WERI-Rb-1 (cell line): ENCODE measurements at regions not wholly inside any gene's neighbourhood (a gene's known extent, or its start where the extent isn't known, plus 50 kb on each side); places are given as distances from the start of the nearest gene placed in this dataset.
"Not testable (repeated sequence)": the region's sequence is repeated elsewhere in the genome, so short reads cannot be mapped to it uniquely, and the experiment has no call there.

Experiments
- DNase-seq: peaks from one replicate; pipeline ENCODE4 v3.0.0-alpha.2; 2020
- H3K27ac ChIP-seq: fragments of 250-450 bp; sonication (Bioruptor Pico); 2 replicates; pipeline ENCODE4 v1.5.1; 2020; ENCODE audit warnings: mild to moderate bottlenecking, moderate library complexity
- H3K27me3 ChIP-seq: fragments of 250-450 bp; sonication (Bioruptor Pico); 2 replicates; pipeline ENCODE4 v1.5.1; 2021; ENCODE audit warnings: mild to moderate bottlenecking, low read depth, moderate library complexity; ENCODE audit not compliant: insufficient read depth, severe bottlenecking
- H3K36me3 ChIP-seq: fragments of 250-450 bp; sonication (Bioruptor Pico); 2 replicates; pipeline ENCODE4 v1.5.1; 2020; ENCODE audit warnings: mild to moderate bottlenecking, moderate library complexity
- H3K4me3 ChIP-seq: 2 replicates; pipeline ENCODE4 v1.5.1; 2011; ENCODE audit warnings: low read depth, mild to moderate bottlenecking, control low read depth, low read length
- H3K9me3 ChIP-seq: fragments of 250-450 bp; sonication (Bioruptor Pico); 2 replicates; pipeline ENCODE4 v1.5.1; 2021; ENCODE audit warnings: mild to moderate bottlenecking, moderate library complexity; ENCODE audit not compliant: severe bottlenecking
- TF ChIP-seq, protein P1 (sequence below): IDR thresholded peaks from 2 replicates; pipeline ENCODE4 v1.5.1; 2011; ENCODE audit warnings: low read depth, mild to moderate bottlenecking, control low read depth, inconsistent platforms, low read length

GRCh38 chr16:87048730-87049115, 268.5 kb downstream of the C16orf95 start:
- TF ChIP-seq, protein P1, sequence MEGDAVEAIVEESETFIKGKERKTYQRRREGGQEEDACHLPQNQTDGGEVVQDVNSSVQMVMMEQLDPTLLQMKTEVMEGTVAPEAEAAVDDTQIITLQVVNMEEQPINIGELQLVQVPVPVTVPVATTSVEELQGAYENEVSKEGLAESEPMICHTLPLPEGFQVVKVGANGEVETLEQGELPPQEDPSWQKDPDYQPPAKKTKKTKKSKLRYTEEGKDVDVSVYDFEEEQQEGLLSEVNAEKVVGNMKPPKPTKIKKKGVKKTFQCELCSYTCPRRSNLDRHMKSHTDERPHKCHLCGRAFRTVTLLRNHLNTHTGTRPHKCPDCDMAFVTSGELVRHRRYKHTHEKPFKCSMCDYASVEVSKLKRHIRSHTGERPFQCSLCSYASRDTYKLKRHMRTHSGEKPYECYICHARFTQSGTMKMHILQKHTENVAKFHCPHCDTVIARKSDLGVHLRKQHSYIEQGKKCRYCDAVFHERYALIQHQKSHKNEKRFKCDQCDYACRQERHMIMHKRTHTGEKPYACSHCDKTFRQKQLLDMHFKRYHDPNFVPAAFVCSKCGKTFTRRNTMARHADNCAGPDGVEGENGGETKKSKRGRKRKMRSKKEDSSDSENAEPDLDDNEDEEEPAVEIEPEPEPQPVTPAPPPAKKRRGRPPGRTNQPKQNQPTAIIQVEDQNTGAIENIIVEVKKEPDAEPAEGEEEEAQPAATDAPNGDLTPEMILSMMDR, result no peak
- Histone ChIP-seq H3K27ac (no peak overlapping the region), H3K36me3 (no peaks in the 10 kb centered on the region), H3K9me3 (no peaks in the 10 kb centered on the region), H3K27me3 (no peaks in the 10 kb centered on the region), H3K4me3 (no peak overlapping the region)
- no peak for DNase-seq

GRCh38 chr16:87049216-87049615, 268.0 kb downstream of the C16orf95 start:
- not testable (repeated sequence) for H3K36me3 ChIP-seq, DNase-seq, H3K27me3 ChIP-seq, H3K9me3 ChIP-seq, H3K27ac ChIP-seq, H3K4me3 ChIP-seq

- Histone ChIP-seq H3K9me3 (no peaks in the 10 kb centered on the region), H3K4me3 (no peak overlapping the region), H3K27me3 (no peaks in the 10 kb centered on the region), H3K36me3 (no peaks in the 10 kb centered on the region), H3K27ac (no peak overlapping the region)
- TF ChIP-seq, protein P1, result no peak
- DNase-seq, result no peak
Observed at GRCh38 chr16:87050142-87050541, 267.1 kb downstream of the C16orf95 start.

DNA sequence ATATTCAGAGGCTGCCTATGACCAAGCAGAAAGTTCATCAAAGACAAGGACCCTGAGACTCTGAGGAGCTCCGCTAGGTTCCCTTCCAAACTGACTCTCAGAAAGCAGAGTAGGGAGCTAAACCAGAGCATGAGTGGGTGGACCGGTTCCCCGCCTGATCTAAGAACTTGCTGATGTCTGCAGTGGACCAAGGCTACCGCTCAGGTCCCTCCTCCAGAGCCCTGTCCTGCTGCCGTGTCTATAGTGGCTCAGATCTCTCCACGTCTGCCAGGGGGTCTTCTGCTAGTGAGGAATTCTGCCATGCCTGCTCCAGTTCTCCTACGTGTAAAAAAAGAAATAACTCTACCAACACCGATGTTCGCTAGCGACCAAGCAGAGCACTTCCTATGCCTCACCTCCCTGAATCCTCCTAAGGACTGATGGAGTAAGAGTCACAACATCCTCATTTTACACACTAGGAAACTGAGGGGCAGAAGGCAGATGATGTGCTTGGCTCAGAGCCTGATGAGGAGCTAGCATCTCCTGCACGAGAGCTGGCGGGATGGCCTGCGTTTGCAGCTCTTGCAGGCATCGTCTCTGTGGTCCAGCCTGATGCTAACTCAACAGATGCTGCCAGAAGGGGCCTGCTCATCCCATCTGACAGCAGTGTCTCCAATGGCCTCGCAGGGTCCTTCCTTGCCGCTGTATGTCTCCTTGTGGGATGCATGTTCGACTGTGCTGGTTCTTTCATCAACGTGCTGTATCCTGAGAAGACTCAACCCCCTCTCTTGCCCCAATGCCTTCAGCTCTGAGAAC, 265.5 kb downstream of the C16orf95 start:
- H3K27ac ChIP-seq, result no peak overlapping the region
- DNase-seq, result no peak
- TF ChIP-seq, protein P1, result no peak
- no peak overlapping the region for H3K4me3 ChIP-seq
- H3K9me3 ChIP-seq, result no peaks in the 10 kb centered on the region
- no peaks in the 10 kb centered on the region for H3K36me3 ChIP-seq
- no peaks in the 10 kb centered on the region for H3K27me3 ChIP-seq

DNA sequence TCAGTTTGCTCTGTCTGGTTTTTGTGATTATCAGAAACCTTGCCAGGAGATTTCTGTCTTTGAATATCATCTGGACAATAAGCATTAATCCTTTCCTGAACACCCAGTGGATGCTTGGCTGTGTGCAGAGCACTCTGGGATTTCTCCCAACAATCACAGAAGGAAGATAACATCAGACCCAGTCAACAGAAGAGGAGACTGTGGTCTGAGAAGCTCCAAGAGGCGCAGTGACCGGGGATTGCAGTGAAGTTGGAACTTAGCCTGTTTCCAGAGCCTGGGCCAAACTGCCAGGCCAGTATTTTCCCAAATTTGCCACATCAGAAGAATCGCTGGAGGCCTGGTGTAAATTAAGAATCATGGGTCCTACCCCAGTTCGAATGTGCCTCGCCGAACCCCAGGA, 264.7 kb downstream of the C16orf95 start:
- TF ChIP-seq, protein P1, result no peak
- DNase-seq, result no peak
- no peak overlapping the region for H3K27ac ChIP-seq

DNA sequence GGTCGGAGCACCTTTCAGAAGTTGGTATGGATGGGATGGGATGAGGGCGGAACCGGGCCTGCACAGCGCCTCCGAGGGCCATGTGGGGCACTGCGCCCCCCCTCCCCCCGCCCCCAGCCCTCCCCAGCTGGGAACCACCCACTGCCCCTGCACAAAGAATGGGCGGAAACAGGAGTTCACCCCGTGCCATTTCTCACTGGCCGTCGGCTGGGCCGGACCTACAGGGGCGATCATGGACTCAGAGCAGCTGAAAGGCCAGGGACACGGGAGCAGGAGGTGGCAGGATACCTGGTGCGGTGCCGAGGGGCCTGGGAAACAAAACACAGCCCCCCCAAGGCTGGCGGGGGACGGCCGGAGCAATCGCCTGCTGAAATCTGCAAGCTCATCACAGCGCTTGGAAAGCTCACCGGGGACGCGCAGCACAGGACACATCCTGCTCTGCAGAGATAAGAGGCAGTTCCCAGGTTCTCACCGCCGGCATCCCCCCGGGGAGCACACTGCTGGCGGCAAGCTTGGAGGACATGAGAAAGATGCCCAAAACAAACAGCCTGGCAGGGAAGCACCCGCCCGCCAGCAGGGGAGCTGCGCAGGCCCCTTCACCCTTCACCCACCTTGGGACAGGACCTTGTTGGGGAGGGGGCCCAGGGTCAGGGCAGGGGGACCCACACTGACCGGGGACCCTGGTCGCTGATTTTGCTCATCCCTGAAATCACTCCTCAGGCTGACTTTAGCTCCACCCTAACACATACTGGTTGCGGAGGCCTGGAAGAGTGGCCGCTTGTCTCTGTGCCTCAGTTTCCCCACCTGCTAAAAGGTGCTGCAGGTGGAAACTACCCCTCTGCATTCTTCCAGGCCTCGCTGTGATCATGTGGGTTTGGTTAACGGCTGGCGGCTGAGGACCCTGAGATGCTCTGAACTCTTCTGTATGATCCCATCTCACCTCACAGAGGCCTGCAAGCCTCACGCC, 263.9 kb downstream of the C16orf95 start:
- DNase-seq, result no peak
- TF ChIP-seq, protein P1, result peak; percentile 33; the same call in 1 of the 2 replicates
- no peak overlapping the region for H3K27ac ChIP-seq
- H3K4me3 ChIP-seq, result no peak overlapping the region
- no peaks in the 10 kb centered on the region for H3K27me3 ChIP-seq
- H3K9me3 ChIP-seq, result no peaks in the 10 kb centered on the region
- no peaks in the 10 kb centered on the region for H3K36me3 ChIP-seq

More for the DNA sequence above, 264.7 kb downstream of the C16orf95 start:
- no peak overlapping the region for H3K4me3 ChIP-seq
- no peaks in the 10 kb centered on the region for H3K9me3 ChIP-seq
- no peaks in the 10 kb centered on the region for H3K36me3 ChIP-seq
- no peaks in the 10 kb centered on the region for H3K27me3 ChIP-seq
